HG02798 (cell line): ENCODE measurements at regions not wholly inside any gene's neighbourhood (a gene's known extent, or its start where the extent isn't known, plus 50 kb on each side); places are given as distances from the start of the nearest gene placed in this dataset.
"Not testable (repeated sequence)": the region's sequence is repeated elsewhere in the genome, so short reads cannot be mapped to it uniquely, and the experiment has no call there.

Experiments used
- ATAC-seq: cut with Tn5 transposase; IDR thresholded peaks from one replicate; pipeline ENCODE4 v1.9.1; 2021; ENCODE audit warnings: mild to moderate bottlenecking; ENCODE audit not compliant: unreplicated experiment, poor library complexity

DNA sequence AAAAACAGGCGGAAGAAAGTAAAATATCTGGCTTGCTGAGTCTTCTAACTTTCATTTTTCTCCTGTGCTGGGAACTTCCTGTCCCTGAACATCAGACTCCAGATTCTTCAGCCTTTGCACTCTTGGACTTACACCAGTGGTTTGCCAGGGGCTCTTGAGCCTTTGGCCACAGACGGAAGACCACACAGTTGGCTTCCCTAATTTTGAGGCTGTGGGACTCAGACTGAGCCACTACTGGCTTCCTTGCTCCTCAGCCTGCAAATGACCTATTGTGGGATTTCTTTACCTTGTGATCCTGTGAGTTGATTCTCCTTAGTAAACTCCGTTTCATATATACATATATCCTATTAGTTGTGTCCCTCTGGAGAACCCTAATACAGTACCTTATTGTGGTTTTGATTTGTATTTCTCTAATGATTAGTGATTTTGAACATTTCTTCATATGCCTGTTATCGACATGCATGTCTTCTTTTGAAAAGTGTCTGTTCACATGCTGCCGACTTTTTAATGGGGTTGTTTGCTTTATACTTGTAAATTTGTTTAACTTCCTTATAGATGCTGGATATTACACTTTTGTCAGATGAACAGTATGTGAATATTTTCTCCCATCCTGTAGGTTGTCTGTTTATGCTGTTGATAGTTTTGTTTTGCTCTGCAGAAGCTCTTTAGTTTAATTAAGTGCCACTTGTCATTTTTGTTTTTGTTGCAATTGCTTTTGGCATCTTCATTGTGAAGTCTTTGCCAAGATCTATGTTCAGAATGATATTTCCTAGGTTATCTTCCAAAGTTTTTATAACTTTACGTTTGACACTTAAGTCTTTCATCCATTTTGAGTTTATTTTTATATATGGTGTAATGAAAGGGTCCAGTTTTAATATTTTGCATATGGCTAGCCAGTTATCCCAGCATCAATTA, 348.8 kb upstream of the SETBP1 start:
- no peak for ATAC-seq

DNA sequence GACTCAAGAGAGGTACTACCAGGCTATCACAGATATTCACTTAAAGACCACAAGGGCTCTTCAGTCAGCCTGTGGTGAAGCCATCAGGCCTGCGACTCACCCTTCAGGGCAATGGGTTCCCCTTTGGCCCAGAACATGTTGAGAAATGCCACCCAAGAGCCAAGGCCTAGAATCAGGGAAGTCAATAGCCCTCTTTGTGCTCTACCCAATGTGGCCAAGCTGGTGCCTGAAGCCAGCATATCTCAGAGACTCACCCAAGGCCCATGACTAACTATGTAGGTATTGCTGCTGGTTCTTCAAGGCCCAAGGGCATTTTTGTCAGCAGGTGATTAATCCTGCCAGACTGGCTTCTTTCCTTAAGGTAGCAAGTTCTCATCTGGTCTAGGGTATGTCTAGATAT, 338.9 kb upstream of the SETBP1 start:
- no peak for ATAC-seq

DNA sequence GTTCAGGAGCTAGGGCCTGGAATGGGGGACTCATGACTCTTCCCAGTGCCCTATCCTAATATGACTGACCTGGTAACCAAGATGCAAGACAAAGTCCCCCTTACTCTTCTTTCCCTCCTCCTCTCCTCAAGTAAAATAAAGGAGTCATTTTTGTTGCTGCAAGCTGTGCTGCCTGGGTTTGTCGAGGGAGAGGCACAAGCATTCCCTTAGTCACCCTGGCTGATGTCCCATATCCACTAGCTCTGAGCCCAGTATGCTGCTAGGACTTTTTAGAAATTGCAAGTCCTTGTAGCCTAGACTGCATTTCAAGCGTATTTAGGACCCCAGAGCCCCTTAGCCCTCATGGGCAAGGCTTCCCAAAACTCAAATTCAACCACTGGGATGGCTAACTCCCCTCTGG, 338.5 kb upstream of the SETBP1 start:
- no peak for ATAC-seq

DNA sequence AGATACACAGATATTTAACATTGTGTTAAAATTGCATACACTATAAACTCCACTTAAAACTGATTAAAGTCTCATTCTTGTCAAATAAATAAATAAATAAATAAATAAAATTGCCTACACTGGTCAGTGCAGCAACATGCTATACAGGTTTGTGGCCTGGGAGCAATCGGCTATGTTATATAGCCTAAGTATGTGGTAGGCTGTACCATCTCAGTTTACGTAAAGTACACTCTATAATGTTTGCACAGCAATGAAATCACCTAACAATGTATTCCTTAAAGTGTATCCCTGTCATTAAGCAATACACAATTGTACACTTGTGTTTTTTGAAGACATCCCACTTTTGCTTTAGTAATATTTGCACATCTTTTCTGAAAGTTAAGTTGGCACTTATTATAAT, 337.7 kb upstream of the SETBP1 start:
- ATAC-seq = no peak

DNA sequence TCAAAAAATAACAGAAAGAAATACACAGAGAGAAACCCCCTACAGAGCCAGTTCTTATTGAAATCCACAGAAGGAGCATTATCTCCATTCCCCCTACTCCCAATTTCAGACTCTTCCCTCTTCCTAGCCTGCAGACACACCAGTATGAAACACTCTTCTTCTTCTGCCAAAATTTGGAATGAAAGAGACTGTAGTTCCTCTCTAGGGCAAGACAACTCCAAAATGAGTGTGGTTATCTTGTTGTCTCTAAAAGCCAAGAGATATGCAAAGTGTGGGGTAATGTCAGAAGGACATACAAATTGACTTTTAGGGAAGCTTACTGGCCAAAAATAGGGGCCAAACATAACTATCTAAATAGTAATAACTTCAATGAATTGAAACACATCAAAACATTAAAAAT, 337.1 kb upstream of the SETBP1 start:
- ATAC-seq = no peak

DNA sequence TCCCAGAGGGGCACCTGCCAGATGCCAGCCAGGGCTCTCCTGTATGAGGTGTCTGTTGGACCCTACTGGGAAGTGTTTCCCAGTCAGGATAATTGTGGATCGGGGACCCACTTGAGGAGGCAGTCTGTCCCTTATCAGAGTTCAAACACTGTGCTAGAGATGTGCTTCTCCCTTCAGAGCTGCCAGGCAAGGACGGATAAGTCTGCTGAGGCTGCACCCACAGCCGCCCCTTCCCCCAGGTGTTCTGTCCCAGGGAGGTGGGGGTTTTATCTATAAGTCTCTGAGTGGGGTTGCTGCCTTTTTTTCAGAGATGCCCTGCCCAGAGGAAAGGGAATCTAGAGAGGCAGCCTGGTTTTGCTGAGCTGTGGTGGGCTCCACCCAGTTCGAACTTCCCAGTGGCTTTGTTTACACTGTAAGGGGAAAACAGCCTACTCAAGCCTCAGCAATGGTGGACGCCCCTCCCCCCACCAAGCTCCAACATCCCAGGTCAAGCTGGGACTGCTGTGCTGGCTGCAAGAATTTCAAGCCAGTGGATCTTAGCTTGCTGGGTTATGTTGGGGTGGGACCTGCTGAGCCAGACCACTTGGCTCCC, 324.0 kb upstream of the SETBP1 start:
- no peak for ATAC-seq

DNA sequence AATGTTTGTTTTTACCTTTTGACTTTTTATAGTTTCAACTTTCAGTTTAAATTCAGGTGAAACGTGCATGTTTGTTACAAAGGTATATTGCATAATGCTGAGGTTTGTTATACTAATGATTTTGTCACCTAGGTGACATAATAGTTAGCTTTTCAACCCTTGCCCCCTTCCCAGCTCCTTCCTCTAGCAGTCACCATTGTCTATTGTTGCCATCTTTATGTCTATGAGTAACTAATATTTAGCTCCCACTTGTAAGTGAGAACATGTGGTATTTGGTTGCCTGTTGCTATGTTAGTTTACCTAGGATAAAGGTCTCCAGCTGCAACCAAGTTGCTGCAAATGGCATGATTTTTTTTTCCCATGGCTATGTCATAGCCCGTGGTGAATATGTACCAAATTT, 322.3 kb upstream of the SETBP1 start:
- ATAC-seq = no peak

DNA sequence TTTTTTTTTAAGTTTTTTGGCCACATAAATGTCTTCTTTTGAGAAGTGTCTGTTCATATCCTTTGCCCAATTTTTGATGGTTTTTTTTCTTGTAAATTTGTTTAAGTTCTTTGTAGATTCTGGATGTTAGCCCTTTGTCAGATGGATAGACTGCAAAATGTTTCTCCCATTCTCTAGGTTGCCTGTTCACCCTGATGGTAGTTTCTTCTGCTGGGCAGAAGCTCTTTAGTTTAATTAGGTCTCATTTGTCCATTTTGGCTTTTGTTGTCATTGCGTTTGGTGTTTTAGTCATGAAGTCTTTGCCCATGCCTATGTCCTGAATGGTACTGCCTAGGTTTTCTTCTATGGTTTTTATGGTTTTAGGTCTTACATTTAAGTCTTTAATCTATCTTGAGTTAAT, 320.9 kb upstream of the SETBP1 start:
- not testable (repeated sequence) for ATAC-seq

DNA sequence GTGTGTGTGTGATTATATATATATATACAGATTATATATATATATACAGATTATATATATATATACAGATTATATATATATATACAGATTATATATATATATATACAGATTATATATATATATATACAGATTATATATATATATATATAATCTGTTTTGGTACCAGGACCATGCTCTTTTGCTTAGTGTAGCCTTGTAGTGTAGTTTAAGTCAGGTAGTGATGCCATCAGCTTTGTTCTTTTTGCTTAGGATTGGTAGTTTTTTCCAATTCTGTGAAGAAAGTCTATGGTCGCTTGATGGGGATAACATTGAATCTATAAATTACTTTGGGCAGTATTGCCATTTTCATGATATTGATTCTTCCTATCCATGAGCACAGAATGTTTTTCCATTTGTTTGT, 318.5 kb upstream of the SETBP1 start:
- ATAC-seq = not testable (repeated sequence)

DNA sequence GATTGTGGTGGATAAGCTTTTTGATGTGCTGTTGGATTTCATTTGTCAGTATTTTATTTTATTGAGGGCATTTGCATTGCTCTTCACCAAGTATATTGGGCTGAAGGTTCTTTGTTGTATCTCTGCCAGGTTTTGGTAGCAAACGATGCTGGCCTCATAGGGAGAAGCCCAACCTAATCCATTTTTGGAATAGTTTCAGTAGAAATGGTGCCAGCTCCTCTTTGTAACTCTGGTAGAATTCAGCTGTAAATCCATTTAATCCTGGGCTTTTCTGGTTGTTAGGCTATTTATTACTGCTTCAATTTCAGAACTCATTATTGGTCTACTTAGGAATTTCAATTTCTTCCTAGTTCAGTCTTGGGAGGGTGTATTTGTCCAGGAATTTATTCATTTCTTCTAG, 309.8 kb upstream of the SETBP1 start:
- ATAC-seq = no peak

DNA sequence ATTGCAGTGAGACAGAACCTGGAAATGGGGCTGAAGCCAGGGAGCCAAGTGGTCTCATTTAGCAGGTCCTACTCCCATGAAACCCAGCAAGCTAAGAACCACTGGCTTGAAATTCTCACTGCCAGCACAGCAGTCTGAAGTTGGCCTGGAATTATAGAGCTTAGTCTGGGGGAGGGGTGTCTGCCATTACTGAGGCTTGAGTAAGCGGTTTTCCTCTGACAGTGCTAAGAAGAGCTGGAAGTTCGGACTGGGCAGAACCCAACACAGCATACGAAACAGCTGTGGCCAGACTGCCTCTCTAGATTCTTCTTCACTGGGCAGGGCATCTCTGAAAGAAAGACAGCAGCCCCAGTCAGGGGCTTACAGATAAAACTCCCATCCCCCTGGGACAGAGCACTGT, 305.7 kb upstream of the SETBP1 start:
- ATAC-seq = no peak

DNA sequence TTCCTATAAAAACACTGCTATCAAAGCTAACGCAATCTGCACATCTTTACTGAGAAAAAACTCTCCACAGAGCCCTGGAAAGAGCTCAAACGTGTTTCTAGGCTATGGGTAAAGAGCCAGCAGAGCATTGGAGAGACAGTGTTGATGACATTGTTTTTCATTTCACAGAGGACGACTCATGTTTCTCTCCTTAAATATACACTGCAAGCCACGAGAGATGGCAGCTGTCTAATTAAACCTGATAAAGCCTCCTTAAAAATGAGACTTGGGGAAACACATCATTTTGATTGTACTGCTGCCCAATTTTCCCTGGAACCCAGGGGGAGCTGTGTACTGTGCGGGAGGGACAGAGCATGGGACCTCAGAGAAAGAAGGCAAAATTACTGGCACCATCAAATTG, 294.3 kb upstream of the SETBP1 start:
- ATAC-seq = no peak

DNA sequence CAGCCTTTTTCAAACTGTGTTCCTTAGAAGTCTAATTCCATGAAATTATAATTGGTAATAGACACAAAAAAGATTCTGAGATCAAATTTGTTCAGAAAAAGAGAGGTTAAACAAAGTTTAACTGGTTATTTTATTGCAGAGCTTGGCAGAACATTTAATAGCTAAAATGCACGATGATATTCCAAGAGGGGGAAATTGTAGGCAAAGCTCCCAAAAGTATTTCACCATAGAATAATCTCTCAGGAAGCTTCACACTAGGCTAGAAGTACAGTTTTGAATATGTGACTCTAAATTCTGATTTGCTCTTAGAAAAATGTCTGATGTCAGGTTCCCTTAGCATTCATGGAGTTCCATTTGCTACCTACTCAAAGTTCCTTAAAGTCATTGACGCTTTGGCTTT, 292.4 kb upstream of the SETBP1 start:
- ATAC-seq = no peak

DNA sequence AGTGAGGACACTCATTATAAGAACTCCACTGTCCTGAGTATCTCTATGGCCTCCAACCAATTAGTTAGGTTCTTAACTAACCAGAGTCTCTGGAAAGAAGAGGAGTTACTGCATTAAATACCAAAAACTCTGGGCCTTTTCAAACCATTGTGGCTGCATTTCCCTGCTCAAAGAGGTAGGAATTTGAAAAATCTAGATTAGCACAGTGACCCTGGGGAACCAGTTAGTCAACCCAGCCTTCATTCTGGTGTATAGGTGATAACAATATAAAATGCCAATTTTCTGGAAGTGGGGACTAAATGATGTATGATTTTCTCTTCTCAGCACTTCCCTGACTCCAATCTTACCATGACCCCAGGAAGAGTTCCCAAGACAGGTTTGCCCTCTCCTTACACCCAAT, 287.8 kb upstream of the SETBP1 start:
- ATAC-seq = no peak

DNA sequence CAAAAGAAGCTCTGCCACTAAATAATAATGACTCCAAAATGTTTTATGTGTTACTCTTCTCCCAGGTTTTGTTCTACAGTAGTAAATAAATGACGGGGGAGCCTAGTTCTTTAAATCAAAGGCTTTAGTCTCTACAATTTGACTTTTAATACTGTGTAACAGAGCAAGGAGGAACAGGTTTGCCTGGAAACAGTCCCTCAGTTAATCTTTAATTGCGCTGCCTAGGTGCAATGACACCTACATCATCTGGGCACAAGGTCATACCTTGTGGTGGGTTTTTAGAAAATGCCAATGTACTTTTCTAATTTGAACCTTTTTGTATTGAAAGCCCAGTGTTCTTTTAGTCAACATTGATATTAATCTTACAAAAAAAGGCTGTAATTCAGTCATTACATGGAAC, 287.3 kb upstream of the SETBP1 start:
- ATAC-seq = no peak

DNA sequence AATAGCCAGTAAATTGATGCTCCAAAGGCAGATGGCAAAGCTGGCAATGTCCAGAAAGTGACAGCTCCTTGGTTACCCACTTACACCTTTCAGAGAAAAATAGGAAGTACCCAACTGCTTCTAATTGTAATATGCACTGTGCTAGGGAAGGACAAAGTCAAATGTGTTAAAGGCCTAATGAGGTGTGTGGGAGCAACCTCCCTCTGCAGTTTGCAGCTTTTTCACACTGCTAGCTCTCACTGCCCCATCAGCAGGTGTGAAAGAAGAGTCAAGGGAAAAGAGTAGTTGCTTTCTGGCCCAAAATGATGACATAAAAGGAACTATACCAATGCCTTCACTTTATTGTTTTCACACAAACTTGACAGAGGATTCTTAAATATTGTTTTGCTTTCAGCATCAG, 284.1 kb upstream of the SETBP1 start:
- no peak for ATAC-seq

DNA sequence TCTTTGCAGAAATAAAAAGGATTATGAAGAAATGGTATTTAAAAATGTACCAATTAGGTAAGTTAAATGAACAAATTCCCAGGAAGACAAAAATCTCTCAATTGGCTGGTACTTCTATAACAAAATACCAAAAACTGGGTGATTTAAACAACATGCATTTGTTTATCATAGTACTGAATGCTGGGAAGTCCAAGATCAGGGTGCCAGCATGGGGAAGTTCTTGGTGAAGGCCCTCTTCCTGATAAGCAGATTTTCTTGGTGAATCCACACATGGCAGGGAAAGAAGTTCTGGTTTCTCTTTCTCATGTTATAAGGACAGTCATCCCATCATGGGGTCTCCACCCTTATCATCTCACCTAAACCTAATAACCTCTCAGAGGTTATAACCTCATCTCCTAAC, 271.6 kb upstream of the SETBP1 start:
- ATAC-seq = no peak

DNA sequence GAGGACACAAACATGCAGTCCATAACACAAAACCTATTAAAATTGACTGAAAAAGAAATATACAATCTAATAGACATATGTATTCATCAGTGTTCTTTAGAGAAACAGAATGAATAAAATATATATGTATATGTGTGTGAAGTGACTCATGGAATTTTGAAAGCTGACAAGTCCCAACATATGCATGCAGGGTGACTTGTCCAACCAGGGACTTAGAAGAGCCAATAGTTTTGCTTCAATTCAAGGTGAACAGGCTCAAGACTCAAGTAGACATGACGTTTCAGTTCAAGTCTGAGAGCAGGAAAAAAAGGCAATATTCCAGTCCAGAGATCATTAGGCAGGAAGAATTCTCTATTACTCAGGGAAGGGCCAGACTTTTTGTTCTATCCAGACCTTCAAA, 271.2 kb upstream of the SETBP1 start:
- ATAC-seq = no peak

DNA sequence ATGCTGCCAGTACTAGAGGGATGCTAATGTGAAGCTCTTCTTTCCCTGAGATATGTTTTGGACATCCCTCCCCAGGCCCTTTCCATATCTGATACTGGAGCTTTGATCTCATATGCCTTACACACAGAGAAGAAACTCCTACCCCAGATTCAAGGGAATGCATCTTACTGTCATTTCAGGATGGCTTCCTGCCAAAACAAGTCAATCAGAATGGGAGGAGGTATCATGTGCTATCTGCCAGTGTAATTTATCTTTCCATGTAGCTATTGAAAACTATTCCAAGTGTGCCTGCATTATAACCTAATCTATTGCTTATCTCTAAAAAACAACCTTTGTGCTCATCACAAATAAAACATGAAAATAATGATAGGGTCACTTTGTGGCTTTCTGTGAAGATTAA, 269.9 kb upstream of the SETBP1 start:
- no peak for ATAC-seq

DNA sequence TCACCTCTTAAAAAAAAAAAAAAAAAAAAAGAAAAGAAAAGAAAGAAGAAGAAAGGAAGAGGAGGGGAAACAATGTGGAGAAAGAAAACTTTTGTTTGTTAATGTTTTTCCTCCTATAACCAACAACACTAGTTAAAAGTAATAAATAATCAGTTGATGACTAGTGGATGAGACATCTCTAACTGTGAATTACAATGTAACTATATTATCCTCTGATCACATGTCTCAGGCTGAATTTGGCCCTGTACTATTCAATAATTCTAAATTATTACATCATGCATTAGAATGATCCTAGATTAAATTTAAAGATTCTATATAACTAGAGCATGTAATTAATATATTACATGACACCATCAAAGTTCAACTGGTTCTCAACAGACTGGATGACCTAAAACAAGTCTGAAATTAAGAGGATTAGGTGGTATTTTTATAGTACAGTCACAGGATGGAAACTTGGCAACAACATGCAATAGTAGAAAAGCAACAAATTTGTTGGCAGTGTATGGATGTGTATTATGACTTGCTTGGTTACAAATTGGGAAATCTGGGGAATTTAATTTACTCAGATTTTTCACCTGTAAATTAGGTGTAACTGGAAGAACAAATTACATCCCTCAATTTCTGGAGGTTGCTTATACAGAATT, 269.3 kb upstream of the SETBP1 start:
- no peak for ATAC-seq

DNA sequence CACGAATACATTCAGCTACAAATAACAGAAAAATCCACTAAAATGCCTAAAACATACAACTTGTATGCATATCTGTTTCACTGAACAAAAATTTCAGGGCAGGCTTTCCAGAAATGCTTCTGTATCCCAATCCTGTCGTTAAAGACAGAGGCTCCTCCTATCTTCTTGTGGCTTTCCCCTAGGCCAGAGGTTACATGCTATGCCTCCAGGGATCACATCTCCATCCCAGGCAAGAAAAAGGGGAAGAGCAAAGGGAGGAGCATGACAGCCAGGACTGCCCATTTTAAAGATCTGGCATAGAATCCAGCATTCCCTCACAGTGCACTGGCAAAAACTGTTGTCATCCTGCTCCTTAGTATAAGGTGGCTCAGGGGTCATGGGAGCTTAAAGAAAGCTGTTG, 268.7 kb upstream of the SETBP1 start:
- ATAC-seq = no peak
